ENCODE measurements at regions not wholly inside any gene's neighbourhood (a gene's known extent, or its start where the extent isn't known, plus 50 kb on each side); places are given as distances from the start of the nearest gene placed in this dataset.

- no peak for ATAC-seq (ENCODE audit: low read depth)
- peaks cover 1% of the 10 kb centered on the region for H3K27me3 Mint-ChIP-seq
Observed at GRCh38 chr6:8990075-8990474, 554.7 kb upstream of the SLC35B3 start.

GRCh38 chr6:8983202-8983688, 547.9 kb upstream of the SLC35B3 start:
- peaks cover 3% of the 10 kb centered on the region for H3K27me3 Mint-ChIP-seq
- H3K4me3 Mint-ChIP-seq: no peak overlapping the region
- H3K9me3 Mint-ChIP-seq: peaks cover 4% of the 10 kb centered on the region
- ATAC-seq (ENCODE audit: low read depth): peak; percentile 61
- H3K27ac Mint-ChIP-seq: no peak overlapping the region
- H3K4me1 Mint-ChIP-seq: no peaks in the 10 kb centered on the region
- H3K36me3 Mint-ChIP-seq: no peaks in the 10 kb centered on the region
- peak; percentile 23 to 37 for DNase-seq (ENCODE audit: low spot score in 2 of 2)

More at GRCh38 chr6:8990075-8990474, 554.7 kb upstream of the SLC35B3 start:
- Mint-ChIP-seq H3K4me3 (no peak overlapping the region), H3K9me3 (no peaks in the 10 kb centered on the region), H3K27ac (no peak overlapping the region), H3K4me1 (no peaks in the 10 kb centered on the region), H3K36me3 (no peaks in the 10 kb centered on the region)
- DNase-seq (ENCODE audit: low spot score in 2 of 2): no peak

DNA sequence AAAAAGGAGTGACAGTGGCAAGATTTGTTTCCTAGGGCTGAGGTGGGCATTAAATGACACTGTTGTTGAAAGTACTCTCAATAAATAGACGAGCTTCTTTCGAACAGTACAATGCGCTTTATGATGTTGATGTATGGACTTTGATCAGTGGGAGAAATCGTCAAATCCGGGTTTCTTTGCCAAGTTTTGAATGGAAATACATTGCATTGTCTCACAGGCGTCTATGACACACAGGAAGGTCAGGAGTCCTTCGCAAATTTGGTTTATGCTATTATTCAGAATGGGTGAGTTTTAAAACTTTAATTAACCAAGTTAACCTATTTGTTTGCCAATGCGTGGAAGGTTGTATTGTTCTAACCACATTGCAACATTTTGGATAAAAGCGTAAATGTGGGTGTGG, 547.3 kb upstream of the SLC35B3 start:
- ATAC-seq (ENCODE audit: low read depth) (no peak), DNase-seq (ENCODE audit: low spot score in 2 of 2) (no peak)
- Mint-ChIP-seq H3K27me3 (peaks cover 2% of the 10 kb centered on the region), H3K27ac (no peak overlapping the region), H3K4me3 (no peak overlapping the region), H3K9me3 (peaks cover 8% of the 10 kb centered on the region), H3K4me1 (no peaks in the 10 kb centered on the region), H3K36me3 (no peaks in the 10 kb centered on the region)

- H3K4me3 Mint-ChIP-seq: no peak overlapping the region
- no peak overlapping the region for H3K27ac Mint-ChIP-seq
- no peaks in the 10 kb centered on the region for H3K27me3 Mint-ChIP-seq
- peaks cover 5% of the 10 kb centered on the region for H3K9me3 Mint-ChIP-seq
- no peak for ATAC-seq (ENCODE audit: low read depth)
- no peaks in the 10 kb centered on the region for H3K36me3 Mint-ChIP-seq
- no peaks in the 10 kb centered on the region for H3K4me1 Mint-ChIP-seq
- DNase-seq (ENCODE audit: low spot score in 2 of 2): no peak
Observed at GRCh38 chr6:8973395-8973794, 538.0 kb upstream of the SLC35B3 start.

DNA sequence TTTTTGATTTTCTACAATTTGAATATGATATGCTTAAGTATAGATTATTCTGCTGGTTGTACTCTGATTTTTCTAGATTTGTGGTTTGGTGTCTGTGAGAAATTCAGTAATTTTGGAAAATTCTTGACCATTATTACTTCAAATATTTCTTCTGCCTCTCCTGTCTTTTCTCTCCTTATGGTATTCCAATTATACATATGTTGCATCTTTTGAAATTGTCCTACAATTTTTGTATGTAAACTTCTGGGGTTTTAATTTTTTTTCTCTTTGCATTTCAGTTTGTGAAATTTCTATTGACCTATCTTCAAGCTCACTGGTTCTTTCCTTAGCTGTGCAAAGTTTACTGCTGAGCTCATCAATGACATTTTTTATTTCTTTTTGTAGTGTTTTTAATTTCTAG, 534.4 kb upstream of the SLC35B3 start:
- no peaks in the 10 kb centered on the region for H3K27me3 Mint-ChIP-seq
- H3K27ac Mint-ChIP-seq: no peak overlapping the region
- H3K4me1 Mint-ChIP-seq: no peaks in the 10 kb centered on the region
- no peaks in the 10 kb centered on the region for H3K36me3 Mint-ChIP-seq
- no peak for DNase-seq (ENCODE audit: low spot score in 2 of 2)
- H3K4me3 Mint-ChIP-seq: no peak overlapping the region
- ATAC-seq (ENCODE audit: low read depth): no peak
- H3K9me3 Mint-ChIP-seq: peaks cover 3% of the 10 kb centered on the region

DNA sequence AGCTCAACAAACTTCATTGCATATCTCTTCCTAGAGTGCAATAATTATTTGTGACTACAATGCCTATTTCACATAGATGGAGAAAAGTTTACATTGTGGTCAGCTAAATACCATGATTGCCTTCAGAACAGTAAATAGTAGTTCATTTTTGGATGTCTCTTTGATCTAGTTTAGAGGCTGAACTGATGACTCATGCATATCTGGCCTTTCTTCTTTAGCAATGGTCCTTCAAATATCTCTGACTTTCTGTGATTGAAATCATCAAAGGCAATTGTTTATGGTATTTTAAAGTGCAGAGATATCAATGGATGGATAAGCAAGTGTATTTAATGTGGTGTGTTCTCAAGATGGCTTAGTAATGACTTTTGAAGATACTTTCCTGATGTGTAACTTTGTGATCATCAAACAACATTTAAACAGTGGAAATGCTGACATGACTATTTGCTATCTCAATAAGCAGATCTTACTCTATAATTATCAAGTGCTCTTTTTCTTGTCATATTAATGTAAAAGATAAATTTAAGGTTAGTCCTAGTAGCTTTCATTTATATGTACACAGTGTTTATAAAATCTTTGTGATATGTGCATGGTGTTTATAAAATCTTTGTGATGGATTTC, 523.7 kb upstream of the SLC35B3 start:
- Mint-ChIP-seq H3K27ac (no peak overlapping the region), H3K9me3 (no peaks in the 10 kb centered on the region), H3K27me3 (no peaks in the 10 kb centered on the region), H3K4me1 (no peaks in the 10 kb centered on the region), H3K36me3 (no peaks in the 10 kb centered on the region), H3K4me3 (no peak overlapping the region)
- DNase-seq (ENCODE audit: low spot score in 2 of 2): no peak
- no peak for ATAC-seq (ENCODE audit: low read depth)

- no peaks in the 10 kb centered on the region for H3K27me3 Mint-ChIP-seq
- H3K4me1 Mint-ChIP-seq: no peaks in the 10 kb centered on the region
- H3K9me3 Mint-ChIP-seq: no peaks in the 10 kb centered on the region
- DNase-seq (ENCODE audit: low spot score in 2 of 2) (no peak), ATAC-seq (ENCODE audit: low read depth) (no peak)
- H3K36me3 Mint-ChIP-seq: no peaks in the 10 kb centered on the region
- H3K27ac Mint-ChIP-seq: no peak overlapping the region
- no peak overlapping the region for H3K4me3 Mint-ChIP-seq
Observed at GRCh38 chr6:8953310-8953709, 518.0 kb upstream of the SLC35B3 start.

GRCh38 chr6:8948733-8949132, 513.4 kb upstream of the SLC35B3 start:
- DNase-seq (ENCODE audit: low spot score in 2 of 2): no peak
- no peaks in the 10 kb centered on the region for H3K36me3 Mint-ChIP-seq
- H3K9me3 Mint-ChIP-seq: no peaks in the 10 kb centered on the region
- ATAC-seq (ENCODE audit: low read depth): no peak
- H3K27ac Mint-ChIP-seq: no peak overlapping the region
- H3K4me1 Mint-ChIP-seq: no peaks in the 10 kb centered on the region
- no peaks in the 10 kb centered on the region for H3K27me3 Mint-ChIP-seq
- no peak overlapping the region for H3K4me3 Mint-ChIP-seq

- Mint-ChIP-seq H3K4me3 (no peak overlapping the region), H3K27me3 (no peaks in the 10 kb centered on the region), H3K27ac (no peak overlapping the region), H3K4me1 (no peaks in the 10 kb centered on the region), H3K36me3 (no peaks in the 10 kb centered on the region), H3K9me3 (no peaks in the 10 kb centered on the region)
- no peak for ATAC-seq (ENCODE audit: low read depth)
- DNase-seq (ENCODE audit: low spot score in 2 of 2): no peak
Observed at GRCh38 chr6:8947900-8948299, 512.6 kb upstream of the SLC35B3 start.

GRCh38 chr6:8944548-8944947, 509.2 kb upstream of the SLC35B3 start:
- H3K4me3 Mint-ChIP-seq: no peak overlapping the region
- H3K27me3 Mint-ChIP-seq: no peaks in the 10 kb centered on the region
- no peaks in the 10 kb centered on the region for H3K4me1 Mint-ChIP-seq
- no peak overlapping the region for H3K27ac Mint-ChIP-seq
- no peaks in the 10 kb centered on the region for H3K36me3 Mint-ChIP-seq
- DNase-seq (ENCODE audit: low spot score in 2 of 2) (no peak), ATAC-seq (ENCODE audit: low read depth) (no peak)
- H3K9me3 Mint-ChIP-seq: no peaks in the 10 kb centered on the region

DNA sequence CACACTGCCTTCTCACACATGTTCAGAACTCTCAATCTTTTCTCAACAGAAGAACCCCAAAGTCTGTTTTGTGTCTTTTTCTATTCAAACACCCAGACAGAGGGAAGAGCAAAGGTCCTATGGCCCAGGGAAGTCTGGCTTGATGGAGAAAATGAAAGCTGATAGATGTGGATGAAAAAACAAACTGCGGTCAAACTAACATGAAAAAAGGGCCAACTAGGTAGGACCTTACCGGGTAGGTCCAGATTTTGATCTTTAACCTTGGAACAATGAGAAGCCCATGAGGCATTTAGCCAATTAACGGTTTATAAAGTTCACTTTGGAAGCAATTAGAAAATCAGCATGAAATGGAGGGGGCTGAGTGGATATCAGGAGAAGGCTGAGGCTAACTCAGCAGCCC, 507.7 kb upstream of the SLC35B3 start:
- Mint-ChIP-seq H3K4me3 (no peak overlapping the region), H3K27me3 (no peaks in the 10 kb centered on the region), H3K9me3 (no peaks in the 10 kb centered on the region), H3K36me3 (no peaks in the 10 kb centered on the region), H3K27ac (no peak overlapping the region), H3K4me1 (no peaks in the 10 kb centered on the region)
- ATAC-seq (ENCODE audit: low read depth) (no peak), DNase-seq (ENCODE audit: low spot score in 2 of 2) (no peak)

DNA sequence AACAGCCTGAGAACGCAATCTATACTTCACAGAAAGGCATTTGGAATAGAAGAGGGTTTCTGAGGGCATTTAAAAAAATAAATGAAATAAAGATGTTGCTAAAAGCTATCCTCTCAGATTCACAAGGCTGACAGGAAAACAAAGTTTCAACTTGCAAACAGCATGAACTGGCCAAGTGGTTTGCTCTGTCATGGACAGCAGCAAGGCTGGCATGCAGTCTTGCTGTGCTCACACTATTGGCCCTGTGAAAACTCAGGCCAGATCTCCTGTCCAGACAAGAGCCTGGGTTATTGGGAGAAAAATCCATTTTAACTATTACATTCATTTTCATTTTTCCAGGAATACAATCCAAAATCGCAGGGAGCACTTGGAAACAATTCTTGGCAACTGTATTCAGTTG, 506.2 kb upstream of the SLC35B3 start:
- Mint-ChIP-seq H3K36me3 (no peaks in the 10 kb centered on the region), H3K4me1 (no peaks in the 10 kb centered on the region), H3K27me3 (no peaks in the 10 kb centered on the region), H3K4me3 (no peak overlapping the region), H3K27ac (no peak overlapping the region), H3K9me3 (peaks cover 2% of the 10 kb centered on the region)
- ATAC-seq (ENCODE audit: low read depth): no peak
- no peak for DNase-seq (ENCODE audit: low spot score in 2 of 2)

- Mint-ChIP-seq H3K27ac (no peak overlapping the region), H3K4me1 (no peaks in the 10 kb centered on the region), H3K4me3 (no peak overlapping the region), H3K27me3 (no peaks in the 10 kb centered on the region), H3K9me3 (peaks cover 2% of the 10 kb centered on the region), H3K36me3 (no peaks in the 10 kb centered on the region)
- DNase-seq (ENCODE audit: low spot score in 2 of 2) (no peak), ATAC-seq (ENCODE audit: low read depth) (no peak)
Observed at GRCh38 chr6:8940356-8940755, 505.0 kb upstream of the SLC35B3 start.

- no peaks in the 10 kb centered on the region for H3K36me3 Mint-ChIP-seq
- no peaks in the 10 kb centered on the region for H3K27me3 Mint-ChIP-seq
- no peak overlapping the region for H3K4me3 Mint-ChIP-seq
- no peaks in the 10 kb centered on the region for H3K4me1 Mint-ChIP-seq
- no peak overlapping the region for H3K27ac Mint-ChIP-seq
- DNase-seq (ENCODE audit: low spot score in 2 of 2) (no peak), ATAC-seq (ENCODE audit: low read depth) (no peak)
- H3K9me3 Mint-ChIP-seq: peaks cover 2% of the 10 kb centered on the region
Observed at GRCh38 chr6:8939615-8940014, 504.3 kb upstream of the SLC35B3 start.

GRCh38 chr6:8934318-8934717, 499.0 kb upstream of the SLC35B3 start:
- Mint-ChIP-seq H3K9me3 (peaks cover 2% of the 10 kb centered on the region), H3K27ac (no peak overlapping the region), H3K4me1 (no peaks in the 10 kb centered on the region), H3K36me3 (no peaks in the 10 kb centered on the region), H3K4me3 (no peak overlapping the region), H3K27me3 (no peaks in the 10 kb centered on the region)
- ATAC-seq (ENCODE audit: low read depth): no peak
- DNase-seq (ENCODE audit: low spot score in 2 of 2): no peak

Measured in memory B cell (primary cell).